NB4 (cell line): ENCODE measurements at regions not wholly inside any gene's neighbourhood (a gene's known extent, or its start where the extent isn't known, plus 50 kb on each side); places are given as distances from the start of the nearest gene placed in this dataset.

Experiments
- CTCF ChIP-seq: IDR thresholded peaks from one replicate; pipeline ENCODE4 v1.5.1; 2012; ENCODE audit warnings: low read depth, low read length
- POLR2A ChIP-seq: IDR thresholded peaks from 2 replicates; pipeline ENCODE4 v1.6.1; 2011; ENCODE audit warnings: mild to moderate bottlenecking; ENCODE audit not compliant: insufficient read length; ENCODE audit errors: extremely low read depth

GRCh38 chr1:221015159-221015790 lies 136.0 kb downstream of the HLX start:
- TF ChIP-seq POLR2A (no peak), CTCF (no peak)
